ENCODE measurements at regions not wholly inside any gene's neighbourhood (a gene's known extent, or its start where the extent isn't known, plus 50 kb on each side); places are given as distances from the start of the nearest gene placed in this dataset.

DNA sequence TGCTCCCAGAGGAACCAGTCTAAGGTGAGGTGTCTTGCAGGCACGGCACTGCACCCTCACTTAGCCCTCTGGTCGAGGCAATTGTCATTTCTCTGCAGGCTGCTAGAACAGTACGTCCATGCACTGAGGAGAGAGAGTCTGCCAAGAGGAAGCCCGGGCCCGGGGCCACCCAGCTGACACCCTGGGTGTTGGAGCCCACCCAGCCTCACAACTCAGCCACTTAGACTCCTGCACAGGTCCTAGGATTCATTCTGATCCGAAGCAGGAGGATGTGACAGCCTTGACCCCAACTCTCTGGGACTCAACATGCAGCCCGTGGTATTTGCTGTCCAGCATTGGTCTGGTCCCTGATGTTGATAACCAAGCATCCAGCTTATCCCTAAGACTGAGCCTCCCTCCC, 111.9 kb downstream of the ADSS2 start:
- Histone ChIP-seq H3K36me3 (no peaks in the 10 kb centered on the region), H3K4me1 (peaks cover 40% of the 10 kb centered on the region), H3K9me3 (ENCODE audit: low read depth) (no peaks in the 10 kb centered on the region), H3K4me2 (no peak overlapping the region), H2AFZ (replicated peaks) (no peak overlapping the region), H3K27ac (no peak overlapping the region), H3K4me3 (no peak overlapping the region), H3F3A (ENCODE audit: low read depth) (peaks cover 32% of the 10 kb centered on the region), H3K27me3 (no peaks in the 10 kb centered on the region), H3K9ac (no peak overlapping the region), H3K79me2 (ENCODE audit: low read depth) (no peaks in the 10 kb centered on the region), H4K20me1 (ENCODE audit: low read depth) (no peaks in the 10 kb centered on the region)
- peaks cover 7% of the 10 kb centered on the region for H3K27me3 Mint-ChIP-seq (ENCODE audit: insufficient read depth, low read depth)
- H3K36me3 Mint-ChIP-seq = no peaks in the 10 kb centered on the region
- peaks cover 57% of the 10 kb centered on the region for H3K4me1 Mint-ChIP-seq
- DNase-seq (ENCODE audit: low spot score) = no peak
- no peaks in the 10 kb centered on the region for H3K9me3 Mint-ChIP-seq
- TF ChIP-seq, protein P1, sequence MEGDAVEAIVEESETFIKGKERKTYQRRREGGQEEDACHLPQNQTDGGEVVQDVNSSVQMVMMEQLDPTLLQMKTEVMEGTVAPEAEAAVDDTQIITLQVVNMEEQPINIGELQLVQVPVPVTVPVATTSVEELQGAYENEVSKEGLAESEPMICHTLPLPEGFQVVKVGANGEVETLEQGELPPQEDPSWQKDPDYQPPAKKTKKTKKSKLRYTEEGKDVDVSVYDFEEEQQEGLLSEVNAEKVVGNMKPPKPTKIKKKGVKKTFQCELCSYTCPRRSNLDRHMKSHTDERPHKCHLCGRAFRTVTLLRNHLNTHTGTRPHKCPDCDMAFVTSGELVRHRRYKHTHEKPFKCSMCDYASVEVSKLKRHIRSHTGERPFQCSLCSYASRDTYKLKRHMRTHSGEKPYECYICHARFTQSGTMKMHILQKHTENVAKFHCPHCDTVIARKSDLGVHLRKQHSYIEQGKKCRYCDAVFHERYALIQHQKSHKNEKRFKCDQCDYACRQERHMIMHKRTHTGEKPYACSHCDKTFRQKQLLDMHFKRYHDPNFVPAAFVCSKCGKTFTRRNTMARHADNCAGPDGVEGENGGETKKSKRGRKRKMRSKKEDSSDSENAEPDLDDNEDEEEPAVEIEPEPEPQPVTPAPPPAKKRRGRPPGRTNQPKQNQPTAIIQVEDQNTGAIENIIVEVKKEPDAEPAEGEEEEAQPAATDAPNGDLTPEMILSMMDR (IDR thresholded peaks at IDR 0.05) = no peak
- TF ChIP-seq EZH2phosphoT487 (IDR thresholded peaks at IDR 0.05) (no peak), EZH2 (IDR thresholded peaks at IDR 0.05) (no peak)
- peak overlapping the region; percentile 73 for H3K27ac Mint-ChIP-seq
- H3K4me3 Mint-ChIP-seq = no peak overlapping the region

DNA sequence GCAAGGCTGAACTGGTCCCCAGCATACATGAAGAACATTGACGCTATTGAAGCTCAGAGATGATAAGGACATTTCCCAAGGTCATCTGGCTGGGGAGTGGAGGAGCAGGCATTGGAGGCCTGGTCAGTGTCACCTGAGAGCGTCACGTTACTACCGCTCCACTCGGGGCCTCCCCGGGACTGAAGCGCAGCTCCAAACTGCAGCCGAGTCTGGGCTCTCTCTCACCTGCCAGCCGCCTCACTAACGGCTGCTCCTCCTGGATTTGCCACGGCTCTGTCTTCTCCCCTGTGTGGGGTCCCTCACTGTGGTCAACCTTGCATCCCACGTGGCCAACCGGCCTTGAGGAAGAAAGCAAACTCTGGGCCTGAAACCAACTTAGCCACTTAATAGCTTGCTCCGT, 111.3 kb downstream of the ADSS2 start:
- H3K9me3 ChIP-seq (ENCODE audit: low read depth) = no peaks in the 10 kb centered on the region
- no peak overlapping the region for H3K9ac ChIP-seq
- H2AFZ ChIP-seq (replicated peaks) = no peak overlapping the region
- peaks cover 32% of the 10 kb centered on the region for H3F3A ChIP-seq (ENCODE audit: low read depth)
- TF ChIP-seq, protein P1 (IDR thresholded peaks at IDR 0.05) = no peak
- TF ChIP-seq EZH2 (IDR thresholded peaks at IDR 0.05) = no peak
- no peak for TF ChIP-seq EZH2phosphoT487 (IDR thresholded peaks at IDR 0.05)
- Mint-ChIP-seq H3K27me3 (ENCODE audit: insufficient read depth, low read depth) (peaks cover 7% of the 10 kb centered on the region), H3K9me3 (no peaks in the 10 kb centered on the region), H3K4me3 (no peak overlapping the region), H3K36me3 (no peaks in the 10 kb centered on the region), H3K27ac (peak overlapping the region; percentile 85), H3K4me1 (peaks cover 57% of the 10 kb centered on the region)
- no peak for DNase-seq (ENCODE audit: low spot score)
- H3K4me2 ChIP-seq = no peak overlapping the region
- H3K4me1 ChIP-seq = peaks cover 40% of the 10 kb centered on the region
- no peaks in the 10 kb centered on the region for H3K36me3 ChIP-seq
- no peaks in the 10 kb centered on the region for H3K79me2 ChIP-seq (ENCODE audit: low read depth)
- H3K4me3 ChIP-seq = no peak overlapping the region
- H3K27me3 ChIP-seq = no peaks in the 10 kb centered on the region
- no peak overlapping the region for H3K27ac ChIP-seq
- H4K20me1 ChIP-seq (ENCODE audit: low read depth) = no peaks in the 10 kb centered on the region

DNA sequence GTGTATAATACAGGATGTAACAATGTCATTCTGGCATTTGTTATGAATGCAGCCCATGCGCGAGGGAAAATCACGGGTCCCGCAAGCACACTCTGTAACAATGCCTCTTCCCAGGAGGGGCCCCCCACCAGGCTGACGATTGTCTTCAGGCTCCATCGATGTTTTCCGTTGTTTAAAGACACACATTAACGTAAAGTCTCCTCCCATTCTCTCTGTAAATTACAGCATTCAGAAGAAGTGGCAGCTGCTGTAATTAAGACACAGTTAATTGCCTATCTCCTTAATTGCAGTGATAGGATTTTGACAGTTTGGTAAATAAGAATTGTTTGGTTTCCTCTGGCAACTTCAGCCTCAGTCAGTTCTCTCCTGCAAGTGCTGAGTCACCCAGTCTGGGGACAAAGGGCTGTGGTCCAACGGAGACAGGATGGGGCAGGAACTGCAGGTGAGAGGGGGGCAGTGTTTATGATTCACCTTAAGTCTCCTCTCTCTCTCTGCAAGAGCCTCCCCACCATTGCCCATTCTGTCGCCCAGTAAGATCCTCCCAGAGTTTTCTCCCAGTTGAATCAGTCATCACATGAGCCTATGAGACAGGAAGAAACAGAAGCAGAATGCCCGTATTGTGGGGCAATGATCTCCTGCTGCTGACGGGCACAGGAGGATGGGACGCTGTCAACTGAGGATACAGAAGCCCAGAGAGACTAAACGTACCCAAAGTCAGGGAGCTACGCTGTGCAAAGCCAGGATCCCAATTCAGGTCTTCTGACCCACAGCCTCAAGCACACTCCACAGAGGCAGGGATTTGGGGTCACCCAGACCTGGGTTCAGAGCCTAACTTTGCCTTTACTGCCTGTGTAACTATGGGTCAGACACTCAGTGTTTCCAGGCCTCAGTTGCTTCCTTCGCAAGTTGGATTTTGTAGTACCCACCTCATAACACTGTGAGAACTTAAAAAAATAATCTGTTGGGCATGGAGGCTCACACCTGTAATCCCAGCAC, 110.0 kb downstream of the ADSS2 start:
- H4K20me1 ChIP-seq (ENCODE audit: low read depth) = no peaks in the 10 kb centered on the region
- H3K27me3 Mint-ChIP-seq (ENCODE audit: insufficient read depth, low read depth) = peaks cover 7% of the 10 kb centered on the region
- no peak overlapping the region for H3K4me3 ChIP-seq
- peak; percentile 51 for DNase-seq (ENCODE audit: low spot score)
- peak overlapping the region; percentile 42 for H3K4me2 ChIP-seq
- H2AFZ ChIP-seq (replicated peaks) = peak overlapping the region; percentile 78
- no peaks in the 10 kb centered on the region for H3K27me3 ChIP-seq
- H3K27ac Mint-ChIP-seq = peak overlapping the region; percentile 75
- H3K9me3 Mint-ChIP-seq = no peaks in the 10 kb centered on the region
- H3K9ac ChIP-seq = no peak overlapping the region
- no peaks in the 10 kb centered on the region for H3K9me3 ChIP-seq (ENCODE audit: low read depth)
- no peak overlapping the region for H3K27ac ChIP-seq
- no peaks in the 10 kb centered on the region for H3K36me3 ChIP-seq
- H3K4me3 Mint-ChIP-seq = no peak overlapping the region
- TF ChIP-seq EZH2 (IDR thresholded peaks at IDR 0.05) (no peak), EZH2phosphoT487 (IDR thresholded peaks at IDR 0.05) (no peak)
- TF ChIP-seq, protein P1 (IDR thresholded peaks at IDR 0.05) = no peak
- H3K4me1 ChIP-seq = peaks cover 33% of the 10 kb centered on the region
- H3F3A ChIP-seq (ENCODE audit: low read depth) = peaks cover 32% of the 10 kb centered on the region
- no peaks in the 10 kb centered on the region for H3K36me3 Mint-ChIP-seq
- H3K4me1 Mint-ChIP-seq = peaks cover 56% of the 10 kb centered on the region
- no peaks in the 10 kb centered on the region for H3K79me2 ChIP-seq (ENCODE audit: low read depth)

Measured in neural progenitor cell (in vitro differentiated cells).